Erythroblast (primary cell): ENCODE measurements at regions not wholly inside any gene's neighbourhood (a gene's known extent, or its start where the extent isn't known, plus 50 kb on each side); places are given as distances from the start of the nearest gene placed in this dataset.

ENCODE experiments used
- GATA1 ChIP-seq: IDR thresholded peaks from 2 replicates; pipeline ENCODE4 v1.6.1; 2011; ENCODE audit warnings: low read depth, mild to moderate bottlenecking, control low read depth, low read length, moderate library complexity
- POLR2A ChIP-seq: IDR thresholded peaks from 2 replicates; pipeline ENCODE4 v1.6.1; 2011; ENCODE audit warnings: mild to moderate bottlenecking, low read length

DNA sequence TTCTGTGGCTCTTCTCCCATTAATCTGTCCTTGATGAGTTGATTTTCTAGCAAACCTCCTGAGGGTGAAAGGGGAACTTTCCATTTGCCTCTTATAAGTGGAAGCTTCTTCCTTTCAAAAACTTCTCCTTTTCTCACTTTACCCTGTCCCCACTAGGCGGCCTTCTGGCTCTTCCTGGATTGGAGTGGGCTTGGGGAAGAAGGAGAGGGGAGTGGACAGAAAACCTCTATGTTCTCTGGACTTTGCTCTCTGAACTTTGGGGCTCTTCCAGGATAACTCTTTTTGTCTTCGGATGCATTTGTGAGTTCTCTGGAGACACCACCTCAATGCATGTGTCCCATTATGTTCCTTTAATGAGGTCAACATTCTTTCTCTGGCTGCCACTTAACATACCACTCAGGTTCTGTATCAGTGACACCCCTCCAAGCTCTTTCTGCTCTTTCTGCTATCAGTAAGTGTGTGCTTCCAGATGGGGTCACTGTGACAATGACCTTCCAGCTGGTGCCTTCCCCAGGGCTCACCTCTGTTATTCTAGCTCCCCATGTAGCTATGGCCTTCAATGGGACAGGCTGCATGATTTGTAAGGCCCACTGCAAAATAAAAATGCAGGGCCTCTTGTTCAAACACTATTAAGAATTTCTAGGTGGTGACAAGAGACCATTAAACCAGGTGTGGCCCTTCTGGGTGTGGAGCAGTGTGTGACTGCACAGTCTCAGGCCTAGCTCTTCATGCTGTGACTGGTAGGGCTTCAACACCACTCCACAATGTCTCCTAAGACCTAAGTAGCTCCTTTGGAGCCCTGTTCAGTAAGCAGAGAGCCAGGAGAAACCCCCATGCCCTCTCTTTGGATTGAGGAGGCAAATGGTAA lies 389.2 kb downstream of the EFNB2 start:
- TF ChIP-seq POLR2A (no peak), GATA1 (no peak)
